ENCODE measurements at regions not wholly inside any gene's neighbourhood (a gene's known extent, or its start where the extent isn't known, plus 50 kb on each side); places are given as distances from the start of the nearest gene placed in this dataset.

DNA sequence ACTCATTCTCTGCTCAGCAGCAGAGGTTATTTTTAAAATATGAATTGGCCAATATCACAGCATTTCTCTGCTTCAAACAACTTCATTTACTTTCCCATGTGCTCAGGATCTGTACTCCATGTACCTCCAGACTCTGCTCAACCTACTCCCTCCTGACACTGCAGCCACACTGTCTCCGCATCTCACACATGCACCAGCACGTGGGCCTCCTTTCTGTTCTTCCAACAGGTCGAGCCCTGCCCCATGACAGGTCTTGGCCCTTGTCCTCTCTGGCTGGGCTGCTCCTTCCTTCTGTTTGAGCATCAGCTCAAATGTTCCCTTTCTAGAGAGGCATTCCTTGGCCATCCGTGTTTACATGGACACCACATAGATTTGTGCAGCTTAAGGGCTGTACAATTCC is 195.7 kb downstream of the EBLN2 start:
- WGBS, result 68% methylated on average over 4 of the region's 4 CpGs
- H3K36me3 ChIP-seq (ENCODE audit: control insufficient read depth in 4 of 4, insufficient read depth in 3 of 4, low read depth in 1 of 4, low read length in 3 of 4), result no peaks in the 10 kb centered on the region
- TF ChIP-seq, protein P1, sequence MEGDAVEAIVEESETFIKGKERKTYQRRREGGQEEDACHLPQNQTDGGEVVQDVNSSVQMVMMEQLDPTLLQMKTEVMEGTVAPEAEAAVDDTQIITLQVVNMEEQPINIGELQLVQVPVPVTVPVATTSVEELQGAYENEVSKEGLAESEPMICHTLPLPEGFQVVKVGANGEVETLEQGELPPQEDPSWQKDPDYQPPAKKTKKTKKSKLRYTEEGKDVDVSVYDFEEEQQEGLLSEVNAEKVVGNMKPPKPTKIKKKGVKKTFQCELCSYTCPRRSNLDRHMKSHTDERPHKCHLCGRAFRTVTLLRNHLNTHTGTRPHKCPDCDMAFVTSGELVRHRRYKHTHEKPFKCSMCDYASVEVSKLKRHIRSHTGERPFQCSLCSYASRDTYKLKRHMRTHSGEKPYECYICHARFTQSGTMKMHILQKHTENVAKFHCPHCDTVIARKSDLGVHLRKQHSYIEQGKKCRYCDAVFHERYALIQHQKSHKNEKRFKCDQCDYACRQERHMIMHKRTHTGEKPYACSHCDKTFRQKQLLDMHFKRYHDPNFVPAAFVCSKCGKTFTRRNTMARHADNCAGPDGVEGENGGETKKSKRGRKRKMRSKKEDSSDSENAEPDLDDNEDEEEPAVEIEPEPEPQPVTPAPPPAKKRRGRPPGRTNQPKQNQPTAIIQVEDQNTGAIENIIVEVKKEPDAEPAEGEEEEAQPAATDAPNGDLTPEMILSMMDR (IDR thresholded peaks at IDR 0.05; ENCODE audit: low read depth, low read length, missing input control), result no peak
- no peak for TF ChIP-seq TAF1 (conservative IDR thresholded peaks at IDR 0.05)
- TF ChIP-seq RAD21 (IDR thresholded peaks at IDR 0.05), result no peak
- TF ChIP-seq JUND (IDR thresholded peaks at IDR 0.05), result no peak
- TF ChIP-seq SP1 (IDR thresholded peaks at IDR 0.05), result no peak
- no peak for TF ChIP-seq NR2F2 (IDR thresholded peaks at IDR 0.05)
- TF ChIP-seq, protein P2, sequence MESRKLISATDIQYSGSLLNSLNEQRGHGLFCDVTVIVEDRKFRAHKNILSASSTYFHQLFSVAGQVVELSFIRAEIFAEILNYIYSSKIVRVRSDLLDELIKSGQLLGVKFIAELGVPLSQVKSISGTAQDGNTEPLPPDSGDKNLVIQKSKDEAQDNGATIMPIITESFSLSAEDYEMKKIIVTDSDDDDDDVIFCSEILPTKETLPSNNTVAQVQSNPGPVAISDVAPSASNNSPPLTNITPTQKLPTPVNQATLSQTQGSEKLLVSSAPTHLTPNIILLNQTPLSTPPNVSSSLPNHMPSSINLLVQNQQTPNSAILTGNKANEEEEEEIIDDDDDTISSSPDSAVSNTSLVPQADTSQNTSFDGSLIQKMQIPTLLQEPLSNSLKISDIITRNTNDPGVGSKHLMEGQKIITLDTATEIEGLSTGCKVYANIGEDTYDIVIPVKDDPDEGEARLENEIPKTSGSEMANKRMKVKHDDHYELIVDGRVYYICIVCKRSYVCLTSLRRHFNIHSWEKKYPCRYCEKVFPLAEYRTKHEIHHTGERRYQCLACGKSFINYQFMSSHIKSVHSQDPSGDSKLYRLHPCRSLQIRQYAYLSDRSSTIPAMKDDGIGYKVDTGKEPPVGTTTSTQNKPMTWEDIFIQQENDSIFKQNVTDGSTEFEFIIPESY (IDR thresholded peaks at IDR 0.05), result no peak
- no peak for TF ChIP-seq FOXA2 (IDR thresholded peaks at IDR 0.05)
- no peak for TF ChIP-seq HNF4G (IDR thresholded peaks at IDR 0.05)
- no peak for TF ChIP-seq EGR1 (IDR thresholded peaks at IDR 0.05; ENCODE audit: low read depth in 2 of 2)
- TF ChIP-seq FOXA1 (IDR thresholded peaks at IDR 0.05), result no peak
- TF ChIP-seq GABPA (IDR thresholded peaks at IDR 0.05 in 1 of 2, conservative IDR thresholded peaks at IDR 0.05 in 1 of 2), result no peak
- TF ChIP-seq, protein P3, sequence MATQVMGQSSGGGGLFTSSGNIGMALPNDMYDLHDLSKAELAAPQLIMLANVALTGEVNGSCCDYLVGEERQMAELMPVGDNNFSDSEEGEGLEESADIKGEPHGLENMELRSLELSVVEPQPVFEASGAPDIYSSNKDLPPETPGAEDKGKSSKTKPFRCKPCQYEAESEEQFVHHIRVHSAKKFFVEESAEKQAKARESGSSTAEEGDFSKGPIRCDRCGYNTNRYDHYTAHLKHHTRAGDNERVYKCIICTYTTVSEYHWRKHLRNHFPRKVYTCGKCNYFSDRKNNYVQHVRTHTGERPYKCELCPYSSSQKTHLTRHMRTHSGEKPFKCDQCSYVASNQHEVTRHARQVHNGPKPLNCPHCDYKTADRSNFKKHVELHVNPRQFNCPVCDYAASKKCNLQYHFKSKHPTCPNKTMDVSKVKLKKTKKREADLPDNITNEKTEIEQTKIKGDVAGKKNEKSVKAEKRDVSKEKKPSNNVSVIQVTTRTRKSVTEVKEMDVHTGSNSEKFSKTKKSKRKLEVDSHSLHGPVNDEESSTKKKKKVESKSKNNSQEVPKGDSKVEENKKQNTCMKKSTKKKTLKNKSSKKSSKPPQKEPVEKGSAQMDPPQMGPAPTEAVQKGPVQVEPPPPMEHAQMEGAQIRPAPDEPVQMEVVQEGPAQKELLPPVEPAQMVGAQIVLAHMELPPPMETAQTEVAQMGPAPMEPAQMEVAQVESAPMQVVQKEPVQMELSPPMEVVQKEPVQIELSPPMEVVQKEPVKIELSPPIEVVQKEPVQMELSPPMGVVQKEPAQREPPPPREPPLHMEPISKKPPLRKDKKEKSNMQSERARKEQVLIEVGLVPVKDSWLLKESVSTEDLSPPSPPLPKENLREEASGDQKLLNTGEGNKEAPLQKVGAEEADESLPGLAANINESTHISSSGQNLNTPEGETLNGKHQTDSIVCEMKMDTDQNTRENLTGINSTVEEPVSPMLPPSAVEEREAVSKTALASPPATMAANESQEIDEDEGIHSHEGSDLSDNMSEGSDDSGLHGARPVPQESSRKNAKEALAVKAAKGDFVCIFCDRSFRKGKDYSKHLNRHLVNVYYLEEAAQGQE (IDR thresholded peaks at IDR 0.05), result no peak
- TF ChIP-seq, protein P4, sequence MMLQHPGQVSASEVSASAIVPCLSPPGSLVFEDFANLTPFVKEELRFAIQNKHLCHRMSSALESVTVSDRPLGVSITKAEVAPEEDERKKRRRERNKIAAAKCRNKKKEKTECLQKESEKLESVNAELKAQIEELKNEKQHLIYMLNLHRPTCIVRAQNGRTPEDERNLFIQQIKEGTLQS (IDR thresholded peaks at IDR 0.05), result no peak
- no peaks in the 10 kb centered on the region for H3K9me3 ChIP-seq (ENCODE audit: control insufficient read depth in 4 of 4, low read length in 3 of 4)
- H3K4me1 ChIP-seq (ENCODE audit: control insufficient read depth in 4 of 4, insufficient read depth in 4 of 4, low read length in 3 of 4), result no peaks in the 10 kb centered on the region
- no peak overlapping the region for H3K9ac ChIP-seq (ENCODE audit: low read depth in 1 of 2, low read length in 2 of 2)
- no peak overlapping the region for H3K27ac ChIP-seq (ENCODE audit: low read depth in 1 of 2, low read length in 2 of 2)
- H3K4me3 ChIP-seq (ENCODE audit: low read depth in 1 of 3, low read length in 3 of 3), result no peak overlapping the region
- DNase-seq (ENCODE audit: low spot score), result no peak
- peaks cover 0 to 5% (median 1%) of the 10 kb centered on the region in 4 donors for H3K27me3 ChIP-seq (ENCODE audit: control insufficient read depth in 4 of 4, insufficient read depth in 4 of 4, low read length in 3 of 4)

DNA sequence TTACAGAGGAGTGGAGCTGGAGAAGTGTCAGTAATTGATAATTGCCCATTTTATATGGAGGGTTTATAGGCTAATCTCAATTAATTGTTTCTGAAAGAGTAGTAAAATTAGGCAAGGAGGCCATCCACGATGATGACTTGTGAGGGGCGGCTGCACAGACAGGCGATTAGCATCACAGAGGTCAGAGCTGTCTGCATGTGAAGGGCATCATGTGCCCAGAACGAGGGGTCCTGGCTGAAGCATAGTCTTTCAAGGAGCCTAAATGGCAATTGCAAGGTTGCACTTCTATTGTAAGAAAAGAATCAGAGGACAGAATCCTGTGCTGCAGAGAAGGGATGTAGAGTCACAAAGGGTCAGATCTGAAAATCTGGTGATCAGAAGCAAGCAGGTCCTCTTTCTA is 196.6 kb downstream of the EBLN2 start:
- Histone ChIP-seq H3K27ac (ENCODE audit: low read depth in 1 of 2, low read length in 2 of 2) (no peak overlapping the region), H3K9me3 (ENCODE audit: control insufficient read depth in 4 of 4, low read length in 3 of 4) (no peaks in the 10 kb centered on the region), H3K9ac (ENCODE audit: low read depth in 1 of 2, low read length in 2 of 2) (no peak overlapping the region), H3K4me3 (ENCODE audit: low read depth in 1 of 3, low read length in 3 of 3) (no peak overlapping the region), H3K36me3 (ENCODE audit: control insufficient read depth in 4 of 4, insufficient read depth in 3 of 4, low read depth in 1 of 4, low read length in 3 of 4) (no peaks in the 10 kb centered on the region), H3K4me1 (ENCODE audit: control insufficient read depth in 4 of 4, insufficient read depth in 4 of 4, low read length in 3 of 4) (no peaks in the 10 kb centered on the region), H3K27me3 (ENCODE audit: control insufficient read depth in 4 of 4, insufficient read depth in 4 of 4, low read length in 3 of 4) (peaks cover 0 to 4% (median 1%) of the 10 kb centered on the region in 4 donors)
- TF ChIP-seq FOXA2 (IDR thresholded peaks at IDR 0.05) (no peak), EGR1 (IDR thresholded peaks at IDR 0.05; ENCODE audit: low read depth in 2 of 2) (no peak), YY1 (IDR thresholded peaks at IDR 0.05) (no peak), GABPA (IDR thresholded peaks at IDR 0.05 in 1 of 2, conservative IDR thresholded peaks at IDR 0.05 in 1 of 2) (no peak), RXRA (IDR thresholded peaks at IDR 0.05) (no peak), HNF4G (IDR thresholded peaks at IDR 0.05) (no peak), JUND (IDR thresholded peaks at IDR 0.05) (no peak)
- 61% methylated on average over 4 of the region's 4 CpGs for WGBS
- no peak for DNase-seq (ENCODE audit: low spot score)

All from liver (tissue), 8 donors.